ENCODE measurements at regions not wholly inside any gene's neighbourhood (a gene's known extent, or its start where the extent isn't known, plus 50 kb on each side); places are given as distances from the start of the nearest gene placed in this dataset.
A peak's percentile ranks its signal among the peaks of the same experiment; 100 is the strongest.

GRCh38 chr10:59493017-59493416, 130.7 kb upstream of the FAM13C start:
- DNase-seq (ENCODE audit: low spot score): no peak
- CTCF ChIA-PET: interaction anchor here (0.6 kb wide), 1 partner anchor 36 kb away, joined by 3 read pairs; no protein-coding TSS in a partner anchor
- no peak for TF ChIP-seq CTCF (conservative IDR thresholded peaks at IDR 0.05; ENCODE audit: low read depth)
- H3K27ac ChIP-seq: no peak overlapping the region
- POLR2A ChIA-PET (ENCODE audit: low non-redundant PET): no interaction called here

GRCh38 chr10:59479426-59479825, 117.1 kb upstream of the FAM13C start:
- POLR2A ChIA-PET (ENCODE audit: low non-redundant PET): no interaction called here
- TF ChIP-seq CTCF (conservative IDR thresholded peaks at IDR 0.05; ENCODE audit: low read depth): no peak
- CTCF ChIA-PET: interaction anchor here (0.8 kb wide), 1 partner anchor 34 kb away, joined by 3 read pairs; no protein-coding TSS in a partner anchor
- no peak for DNase-seq (ENCODE audit: low spot score)
- no peak overlapping the region for H3K27ac ChIP-seq

DNA sequence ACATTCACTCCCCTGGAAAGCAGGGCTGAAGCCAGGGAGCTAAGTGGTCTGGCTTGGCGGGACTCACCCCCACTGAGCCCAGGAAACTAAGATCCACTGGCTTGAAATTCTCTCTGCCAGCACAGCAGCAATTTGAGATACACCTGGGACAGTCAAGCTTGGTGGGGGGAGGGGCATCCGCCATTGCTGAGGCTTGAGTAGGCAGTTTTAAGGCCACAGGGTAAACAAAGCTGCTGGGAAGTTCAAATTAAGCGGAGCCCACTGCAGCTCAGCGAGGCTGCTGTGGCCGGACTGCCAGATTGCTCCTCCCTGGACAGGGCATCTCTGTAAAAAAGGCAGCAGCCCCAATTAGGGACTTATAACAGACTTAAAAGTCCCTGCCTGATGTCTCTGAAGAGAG, 108.2 kb upstream of the FAM13C start:
- POLR2A ChIA-PET (ENCODE audit: low non-redundant PET): no interaction called here
- no peak for TF ChIP-seq CTCF (conservative IDR thresholded peaks at IDR 0.05; ENCODE audit: low read depth)
- CTCF ChIA-PET: no interaction called here
- no peak for DNase-seq (ENCODE audit: low spot score)
- H3K27ac ChIP-seq: no peak overlapping the region

- no peak for TF ChIP-seq CTCF (conservative IDR thresholded peaks at IDR 0.05; ENCODE audit: low read depth)
- peak; percentile 4 for DNase-seq (ENCODE audit: low spot score)
- POLR2A ChIA-PET (ENCODE audit: low non-redundant PET): no interaction called here
- no peak overlapping the region for H3K27ac ChIP-seq
- CTCF ChIA-PET: interaction anchor here (0.5 to 0.7 kb wide), 4 partner anchors 115 to 684 kb away, joined by 3 to 4 read pairs (median 3); no protein-coding TSS in a partner anchor
These were observed 102.7 kb upstream of the FAM13C start for GRCh38 chr10:59465088-59465487.

DNA sequence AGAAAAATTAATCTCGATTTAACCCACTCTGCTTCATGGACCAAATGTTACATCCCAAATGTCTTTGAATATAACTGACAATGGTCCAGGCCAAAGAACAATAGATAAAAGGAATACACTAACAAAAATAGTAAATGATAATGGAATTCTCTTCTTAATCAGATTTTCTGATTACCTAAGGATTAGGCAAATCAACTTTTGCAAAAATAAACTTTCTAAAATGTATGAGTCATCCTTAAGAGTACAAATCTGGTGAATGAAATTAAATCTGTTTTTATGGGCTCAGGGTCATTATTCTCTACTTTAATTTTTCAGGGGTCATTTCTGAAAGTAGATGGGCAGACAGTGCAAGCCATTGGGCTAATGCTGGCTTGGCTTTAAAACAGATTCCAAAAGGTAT, 102.1 kb upstream of the FAM13C start:
- CTCF ChIA-PET: interaction anchor here (0.5 to 0.7 kb wide), 3 partner anchors 115 to 683 kb away, joined by 3 to 4 read pairs (median 3); no protein-coding TSS in a partner anchor
- no peak overlapping the region for H3K27ac ChIP-seq
- DNase-seq (ENCODE audit: low spot score): no peak
- POLR2A ChIA-PET (ENCODE audit: low non-redundant PET): no interaction called here
- TF ChIP-seq CTCF (conservative IDR thresholded peaks at IDR 0.05; ENCODE audit: low read depth): no peak

DNA sequence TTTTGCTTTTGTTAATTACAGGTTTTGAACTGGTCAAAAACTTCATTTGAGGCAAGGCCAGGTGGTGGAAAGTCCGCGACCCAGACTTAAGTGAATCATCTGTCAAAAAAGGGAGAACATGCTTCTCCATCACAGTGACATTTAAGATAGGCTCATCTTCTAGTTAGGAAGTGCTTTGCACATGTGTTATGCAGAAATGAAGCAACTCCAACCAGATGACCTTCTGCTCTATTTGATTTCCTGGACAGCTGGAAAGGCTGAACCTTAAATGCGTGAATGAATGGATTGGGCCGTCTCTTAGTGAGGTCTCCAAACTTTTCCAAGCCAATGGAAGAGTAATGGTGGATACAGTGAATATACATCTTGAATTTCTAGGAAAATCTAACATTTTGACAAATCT, 101.6 kb upstream of the FAM13C start:
- POLR2A ChIA-PET (ENCODE audit: low non-redundant PET): no interaction called here
- CTCF ChIA-PET: no interaction called here
- no peak overlapping the region for H3K27ac ChIP-seq

More for the DNA sequence above, 101.6 kb upstream of the FAM13C start:
- no peak for DNase-seq (ENCODE audit: low spot score)
- TF ChIP-seq CTCF (conservative IDR thresholded peaks at IDR 0.05; ENCODE audit: low read depth): no peak
